T-helper 1 cell (primary cell): ENCODE measurements at regions not wholly inside any gene's neighbourhood (a gene's known extent, or its start where the extent isn't known, plus 50 kb on each side); places are given as distances from the start of the nearest gene placed in this dataset.

ENCODE experiments used
- DNase-seq, 5 donors: peaks; one replicate each; pipeline ENCODE4 v3.0.0-alpha.2; 2012 to 2020

DNA sequence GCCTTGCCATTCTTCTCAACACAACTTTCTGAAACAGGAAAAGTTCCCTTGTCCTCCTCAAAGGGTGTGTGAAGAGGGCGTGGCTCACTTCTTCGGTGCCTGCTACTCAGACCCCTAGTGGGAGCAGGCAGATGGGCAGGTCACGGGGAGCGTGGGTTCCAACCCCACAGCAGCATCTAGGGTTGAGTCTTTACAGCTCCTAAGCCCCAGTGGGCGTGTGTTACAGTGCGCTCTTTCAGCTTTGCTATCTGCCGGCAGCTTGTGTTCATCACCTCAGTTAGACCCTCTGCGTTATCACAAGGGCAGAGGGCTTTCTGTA lies 57.5 kb upstream of the KLF3 start:
- DNase-seq = no peak

DNA sequence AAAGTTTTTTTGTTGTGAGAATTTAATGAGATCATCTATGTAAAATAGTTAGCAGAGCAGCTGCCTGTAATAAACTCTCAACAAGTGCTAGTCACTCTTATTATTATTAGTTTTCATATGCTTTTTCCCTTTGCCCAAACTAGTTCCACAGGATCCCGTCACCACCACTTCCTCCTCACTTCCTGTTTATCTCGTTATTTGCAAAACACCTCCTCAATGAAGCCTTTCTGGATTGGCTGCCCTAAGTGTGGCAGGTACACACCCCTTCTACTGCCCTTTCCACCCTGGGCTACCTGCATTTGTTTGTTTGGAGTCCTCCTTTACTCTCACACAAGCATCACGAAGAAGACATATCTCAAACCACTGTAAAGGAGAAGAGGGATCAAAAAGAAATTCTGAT lies 54.4 kb upstream of the KLF3 start:
- peak in 1 of 5 donors; percentile 24 for DNase-seq

DNA sequence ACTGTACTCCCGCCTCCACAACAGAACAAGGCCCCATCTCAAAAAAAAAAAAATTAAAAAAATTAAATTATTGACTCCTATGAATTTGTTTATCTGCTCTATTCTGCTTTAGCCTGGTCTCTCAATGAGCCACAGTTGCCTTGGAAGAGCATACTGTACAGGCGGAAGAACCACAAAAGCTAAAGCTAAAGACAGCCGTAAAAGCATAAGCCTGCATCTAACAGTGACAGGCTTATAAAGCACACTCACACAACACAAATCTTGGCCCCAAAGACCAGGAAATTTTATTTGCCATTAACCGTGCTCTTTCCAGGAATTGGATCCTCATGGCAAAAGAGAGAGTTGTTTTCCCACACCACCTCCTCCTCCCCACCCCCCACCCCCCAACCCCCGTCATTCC lies 53.5 kb upstream of the KLF3 start:
- DNase-seq = no peak

DNA sequence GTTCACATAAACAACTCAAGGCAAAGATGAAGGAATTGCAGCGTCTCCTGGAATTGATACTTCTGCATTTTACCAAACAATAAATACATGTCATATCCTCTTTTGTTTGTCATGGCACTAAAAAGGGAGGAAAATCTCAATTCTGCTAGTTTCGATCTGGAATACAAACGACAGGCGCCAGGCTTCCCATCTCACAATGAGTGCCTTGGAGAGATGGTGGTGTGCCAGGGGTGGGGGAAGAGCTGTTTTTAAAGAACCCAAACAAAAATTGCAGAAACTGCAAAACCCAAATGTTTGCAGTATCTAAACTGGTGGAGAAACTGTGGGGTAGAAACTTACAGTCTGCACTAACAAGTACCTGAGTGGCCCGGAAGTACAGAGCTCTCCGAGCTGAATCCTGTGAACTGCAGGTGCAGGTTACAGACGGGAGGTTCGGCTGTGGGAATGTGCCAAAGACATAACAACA lies 53.0 kb upstream of the KLF3 start:
- DNase-seq = no peak

DNA sequence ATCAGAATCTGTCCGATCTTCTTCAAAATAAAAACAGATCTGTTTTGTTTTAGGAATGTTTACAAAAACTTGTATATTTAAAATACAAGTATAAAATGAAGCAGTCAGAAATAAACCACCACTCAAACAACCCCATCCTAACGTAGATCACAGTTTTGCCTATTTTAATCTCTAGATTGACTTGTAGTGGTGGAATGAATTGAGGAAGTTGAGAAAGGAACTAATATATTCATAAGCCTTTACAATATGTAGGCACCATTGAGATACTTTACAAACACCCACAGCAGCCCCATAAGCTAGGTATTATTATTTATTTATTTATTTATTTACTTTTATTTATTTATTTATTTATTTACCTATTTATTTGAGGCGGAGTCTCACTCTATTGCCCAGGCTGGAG lies 52.3 kb upstream of the KLF3 start:
- no peak for DNase-seq

DNA sequence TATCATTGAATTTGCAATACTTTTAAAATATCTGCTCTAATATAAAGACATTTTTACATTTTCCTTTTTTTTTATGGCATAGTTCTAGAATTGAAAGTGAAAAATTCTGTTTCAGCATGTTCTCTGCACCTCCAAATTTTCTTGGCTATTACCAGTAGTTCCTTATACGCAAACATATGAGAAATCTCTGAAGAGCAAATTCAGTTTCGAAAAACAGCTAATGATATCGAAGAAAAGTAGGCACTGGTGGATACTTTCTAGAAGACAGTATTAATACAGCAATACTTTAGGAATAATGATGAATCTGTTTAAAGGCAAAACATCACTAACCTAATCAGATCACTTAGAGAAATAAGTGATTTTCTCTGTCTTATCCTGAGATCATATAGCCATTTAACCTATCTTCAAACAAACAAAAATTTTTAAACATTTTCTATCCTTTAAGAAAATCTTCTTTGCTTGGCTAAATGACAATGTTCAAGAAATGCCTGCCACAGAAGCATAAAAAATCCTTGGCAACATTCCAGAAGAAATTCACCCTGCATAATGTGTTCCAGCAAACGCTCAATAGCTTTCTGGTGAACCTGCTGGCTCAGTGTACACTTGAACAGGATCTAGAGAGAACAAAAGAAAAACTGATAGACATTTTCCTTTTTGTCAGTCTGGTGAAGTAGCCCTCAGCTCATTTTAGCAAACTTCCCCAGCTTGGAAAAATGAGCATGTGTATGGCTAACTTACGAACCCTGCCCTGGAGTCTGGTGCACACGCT lies 51.2 kb upstream of the KLF3 start:
- DNase-seq = no peak
